ENCODE measurements at regions not wholly inside any gene's neighbourhood (a gene's known extent, or its start where the extent isn't known, plus 50 kb on each side); places are given as distances from the start of the nearest gene placed in this dataset.

DNA sequence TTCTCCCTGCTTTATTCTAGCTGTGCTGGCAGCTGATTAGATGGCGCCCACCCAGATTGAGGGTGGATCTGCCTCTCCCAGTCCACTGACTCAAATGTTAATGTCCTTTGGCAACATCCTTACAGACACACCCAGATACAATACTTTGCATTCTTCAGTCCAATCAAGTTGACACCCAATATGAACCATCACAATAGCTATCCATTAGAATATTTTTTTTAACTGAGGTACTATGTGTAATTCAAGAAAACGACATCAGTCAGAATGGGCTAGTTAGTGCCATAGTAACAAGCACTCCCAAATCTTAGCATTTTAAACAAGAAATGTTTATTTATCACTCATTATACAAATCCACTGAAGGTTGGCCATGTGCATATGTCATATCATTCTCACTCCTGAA is 723.1 kb downstream of the NR2F2 start:
- no peak overlapping the region for H3K14ac ChIP-seq (replicated peaks; ENCODE audit: low read depth, low read length)
- H3K23ac ChIP-seq (ENCODE audit: low read depth, low read length) = no peak overlapping the region
- ChIA-PET CTCF (no interaction called here), POLR2A (ENCODE audit: unreplicated experiment) (no interaction called here)
- dilution Hi-C loops (cut with HindIII; ENCODE audit: low sequenced_read_pairs, unreplicated experiment) = no loop called here
- no peaks in the 10 kb centered on the region for H3K4me1 ChIP-seq (ENCODE audit: control insufficient read depth, insufficient read depth, low read length)
- H4K91ac ChIP-seq (ENCODE audit: insufficient read depth, low read depth, low read length) = no peak overlapping the region
- no peak overlapping the region for H3K9ac ChIP-seq (ENCODE audit: low read depth, low read length)
- H4K20me1 ChIP-seq (ENCODE audit: insufficient read depth, low read length) = no peaks in the 10 kb centered on the region
- H3K4ac ChIP-seq (ENCODE audit: low read depth, low read length) = no peak overlapping the region
- intact Hi-C loops (cut with micrococcal nuclease) = no loop called here
- no peak for ATAC-seq (ENCODE audit: low read depth)
- H3K27ac ChIP-seq (ENCODE audit: insufficient read depth, low read length) = no peak overlapping the region
- H2BK120ac ChIP-seq (ENCODE audit: low read depth, low read length) = no peak overlapping the region
- no CpG with 5 or more reads among the region's 2 CpGs for WGBS, 2 experiments (ENCODE audit: extremely low coverage in 2 of 2, insufficient read length in 1 of 2)
- H3K36me3 ChIP-seq (ENCODE audit: control insufficient read depth, insufficient read depth, low read length) = no peaks in the 10 kb centered on the region
- H3K27me3 ChIP-seq (ENCODE audit: control insufficient read depth, insufficient read depth, low read length) = no peaks in the 10 kb centered on the region
- no peak for DNase-seq
- TF ChIP-seq SMC3 (IDR thresholded peaks at IDR 0.05; ENCODE audit: low read depth, low read length) (no peak), CHD1 (IDR thresholded peaks at IDR 0.05; ENCODE audit: low read depth, low read length) (no peak), POLR2A (IDR thresholded peaks at IDR 0.05; ENCODE audit: low read depth, low read length) (no peak), BHLHE40 (IDR thresholded peaks at IDR 0.05; ENCODE audit: low read depth, low read length) (no peak), RCOR1 (IDR thresholded peaks at IDR 0.05; ENCODE audit: insufficient replicate concordance, low read length) (no peak), RFX5 (IDR thresholded peaks at IDR 0.05; ENCODE audit: low read depth, low read length) (no peak)
- no peak overlapping the region for H3K4me3 ChIP-seq (ENCODE audit: insufficient read depth, low read depth, low read length)
- no peak overlapping the region for H4K5ac ChIP-seq (ENCODE audit: low read depth, low read length)
- no peak overlapping the region for H3K18ac ChIP-seq (ENCODE audit: low read depth, low read length)
- no peak overlapping the region for H2AK9ac ChIP-seq (replicated peaks; ENCODE audit: low read depth, low read length, poor library complexity)
- H3K9me1 ChIP-seq (ENCODE audit: insufficient read depth, low read length) = no peaks in the 10 kb centered on the region
- BruUV-seq (replicated peaks) = no TSS peak
- H3K56ac ChIP-seq (ENCODE audit: extremely low read depth, insufficient read depth, low read length) = no peak overlapping the region
- no peak overlapping the region for H2AFZ ChIP-seq (replicated peaks; ENCODE audit: low read length, poor library complexity)
- peaks cover 15% of the 10 kb centered on the region for H3K9me3 ChIP-seq (ENCODE audit: control insufficient read depth, insufficient read depth, low read length)
- no peaks in the 10 kb centered on the region for H3K79me1 ChIP-seq (ENCODE audit: low read depth in 1 of 2, low read length in 2 of 2)
- no peak overlapping the region for H2BK15ac ChIP-seq (ENCODE audit: low read depth, low read length)
- no peak overlapping the region for H2BK20ac ChIP-seq (ENCODE audit: low read depth, low read length)
- H2AK5ac ChIP-seq (ENCODE audit: low read depth, low read length) = no peak overlapping the region
- in situ Hi-C loops (cut with MboI; ENCODE audit: low sequenced_read_pairs) = no loop called here
- no peak overlapping the region for H3K4me2 ChIP-seq (ENCODE audit: low read depth, low read length)
- no peak overlapping the region for H4K8ac ChIP-seq (ENCODE audit: low read depth in 2 of 2, low read length in 2 of 2)
- H2BK5ac ChIP-seq (ENCODE audit: low read depth, low read length, poor library complexity, severe bottlenecking) = no peak overlapping the region

Data from IMR-90 (cell line).